ENCODE measurements at regions not wholly inside any gene's neighbourhood (a gene's known extent, or its start where the extent isn't known, plus 50 kb on each side); places are given as distances from the start of the nearest gene placed in this dataset.
A peak's percentile ranks its signal among the peaks of the same experiment; 100 is the strongest.

DNA sequence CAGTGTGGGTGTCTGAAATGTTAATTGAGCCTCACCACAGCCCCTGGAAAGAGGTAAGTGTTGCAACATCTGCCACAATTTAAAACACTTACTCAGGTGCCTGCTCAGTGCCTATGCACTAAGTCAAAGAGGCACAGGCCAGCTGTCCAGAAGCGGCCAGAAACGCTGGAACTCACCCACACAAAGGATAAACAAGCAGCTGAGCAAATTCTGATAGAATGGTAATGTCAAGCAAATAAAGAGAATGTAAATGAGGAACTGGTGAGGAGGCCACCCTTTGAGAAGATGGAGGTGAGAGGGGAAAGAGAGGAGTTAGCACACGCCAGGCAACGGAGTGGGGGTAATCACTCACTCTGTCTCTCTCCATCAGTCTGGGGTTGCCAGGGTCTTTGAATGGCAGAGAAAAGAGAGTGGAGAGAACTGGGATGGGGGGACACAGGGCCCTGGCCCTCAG, 67.7 kb upstream of the SERP2 start:
- Histone ChIP-seq H2AFZ (ENCODE audit: low read length) (no peak overlapping the region), H3K56ac (ENCODE audit: insufficient read length, low read depth, low read length) (no peak overlapping the region), H3K79me2 (ENCODE audit: insufficient read depth, low read length) (no peaks in the 10 kb centered on the region), H2BK15ac (ENCODE audit: low read depth, low read length) (no peak overlapping the region), H4K8ac (replicated peaks; ENCODE audit: insufficient read length, low read depth, low read length) (no peak overlapping the region), H3K79me1 (ENCODE audit: insufficient read depth, low read depth, low read length, poor library complexity, severe bottlenecking) (no peaks in the 10 kb centered on the region), H3K27ac (ENCODE audit: insufficient read length, low read depth, low read length) (no peak overlapping the region), H3K4me1 (ENCODE audit: insufficient read depth, low read length) (peaks cover 6% of the 10 kb centered on the region; the same call in 1 of the 2 replicates), H3K4ac (ENCODE audit: low read depth, low read length) (no peak overlapping the region), H2BK5ac (ENCODE audit: insufficient read length, low read length) (no peak overlapping the region), H4K20me1 (ENCODE audit: control insufficient read depth, insufficient read depth, insufficient read length) (no peaks in the 10 kb centered on the region), H3K18ac (ENCODE audit: insufficient read length, low read depth, low read length) (no peak overlapping the region), H2AK5ac (ENCODE audit: insufficient read length, low read length) (no peak overlapping the region), H3K14ac (ENCODE audit: insufficient read depth, low read length) (no peak overlapping the region), H3K23ac (ENCODE audit: insufficient read length, low read depth, low read length) (no peak overlapping the region), H4K91ac (ENCODE audit: insufficient read length, low read depth, low read length) (no peak overlapping the region), H2BK12ac (ENCODE audit: insufficient read length, low read depth, low read length) (no peak overlapping the region), H2BK20ac (ENCODE audit: low read depth, low read length, poor library complexity, severe bottlenecking) (no peak overlapping the region), H3K27me3 (ENCODE audit: insufficient read depth, low read length) (peaks cover 11% of the 10 kb centered on the region), H2BK120ac (ENCODE audit: low read depth, low read length, poor library complexity, severe bottlenecking) (no peak overlapping the region), H3T11ph (ENCODE audit: low read length) (no peak overlapping the region), H3K23me2 (ENCODE audit: insufficient read length, low read depth, low read length, poor library complexity, severe bottlenecking) (peaks cover 8% of the 10 kb centered on the region), H3K9ac (ENCODE audit: extremely low read depth, insufficient read length, low read length) (no peak overlapping the region), H3K4me2 (ENCODE audit: insufficient read depth, insufficient read length, low read length) (peak overlapping the region; percentile 48), H3K9me3 (ENCODE audit: control insufficient read depth, low read depth, low read length) (no peaks in the 10 kb centered on the region), H4K5ac (ENCODE audit: insufficient read length, low read depth, low read length) (no peak overlapping the region)
- peak overlapping the region; percentile 46 to 66 for H3K4me3 Mint-ChIP-seq
- peaks cover 93% of the 10 kb centered on the region for H3K27me3 Mint-ChIP-seq (ENCODE audit: low read depth)
- no peaks in the 10 kb centered on the region; a peak in 1 of 5 replicates for H3K9me3 Mint-ChIP-seq
- TF ChIP-seq CTCF (conservative IDR thresholded peaks at IDR 0.05): no peak
- no peaks in the 10 kb centered on the region for H3K36me3 Mint-ChIP-seq (ENCODE audit: insufficient read depth in 1 of 3, low read depth in 3 of 3)
- peaks cover 36 to 40% of the 10 kb centered on the region in 2 experiments for H3K4me1 Mint-ChIP-seq
- no peak for DNase-seq
- peak overlapping the region in 1 of 3 experiments; percentile 71; a peak in 2 of 7 replicates for H3K27ac Mint-ChIP-seq
- no CpG with 5 or more reads among the region's 4 CpGs for WGBS (ENCODE audit: extremely low coverage, insufficient read length, low lambda C conversion rate)

All from H9 (cell line).